Rectal smooth muscle tissue (tissue), 1 donor: ENCODE measurements at regions not wholly inside any gene's neighbourhood (a gene's known extent, or its start where the extent isn't known, plus 50 kb on each side); places are given as distances from the start of the nearest gene placed in this dataset.

Experiments
- H3K27ac ChIP-seq: one replicate; pipeline ENCODE4 v1.7.0; 2013; ENCODE audit warnings: low read depth, low read length, inconsistent platforms
- H3K27me3 ChIP-seq: one replicate; pipeline ENCODE4 v1.7.0; 2013; ENCODE audit warnings: low read length; ENCODE audit not compliant: control insufficient read depth, insufficient read depth
- H3K36me3 ChIP-seq: one replicate; pipeline ENCODE4 v1.7.0; 2013; ENCODE audit warnings: low read length; ENCODE audit not compliant: control insufficient read depth, insufficient read depth
- H3K4me1 ChIP-seq: one replicate; pipeline ENCODE4 v1.7.0; 2013; ENCODE audit warnings: low read length; ENCODE audit not compliant: control insufficient read depth, insufficient read depth
- H3K4me3 ChIP-seq: one replicate; pipeline ENCODE4 v1.7.0; 2013; ENCODE audit warnings: low read length
- H3K9ac ChIP-seq: one replicate; pipeline ENCODE4 v1.7.0; 2013; ENCODE audit warnings: low read length

DNA sequence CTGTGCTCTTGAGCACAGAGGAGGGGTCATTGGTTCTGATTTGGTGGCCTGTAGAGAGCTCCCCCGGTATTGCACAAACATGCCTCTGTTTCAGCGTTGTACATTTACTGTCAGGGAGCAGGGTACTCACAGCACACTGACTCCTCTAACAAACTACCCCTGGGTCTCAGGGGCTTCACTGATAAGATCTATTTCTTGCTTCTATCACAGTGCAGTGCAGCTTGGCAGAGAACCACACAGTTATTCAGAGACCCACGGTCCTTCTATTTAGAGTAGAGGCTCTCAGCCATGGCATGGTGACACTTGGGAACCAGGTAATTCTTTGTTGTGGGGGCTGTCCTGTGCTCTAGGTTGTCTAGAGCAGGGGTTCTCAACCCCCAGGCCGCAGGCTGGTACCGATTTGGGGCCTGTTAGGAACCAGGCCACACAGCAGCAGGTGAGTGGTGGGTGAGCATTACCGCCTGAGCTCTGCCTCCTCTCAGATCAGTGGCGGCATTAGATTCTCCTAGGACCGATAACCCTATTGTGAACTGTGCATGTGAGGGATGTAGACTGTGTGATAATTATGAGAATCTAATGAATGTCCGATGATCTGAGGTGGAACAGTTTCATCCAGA, 133.4 kb upstream of the MYCN start:
- no peaks in the 10 kb centered on the region for H3K27me3 ChIP-seq
- no peak overlapping the region for H3K9ac ChIP-seq
- no peaks in the 10 kb centered on the region for H3K4me1 ChIP-seq
- H3K36me3 ChIP-seq = no peaks in the 10 kb centered on the region
- H3K27ac ChIP-seq = no peak overlapping the region
- H3K4me3 ChIP-seq = no peak overlapping the region

GRCh38 chr2:15807418-15808203, 132.7 kb upstream of the MYCN start:
- Histone ChIP-seq H3K4me1 (no peaks in the 10 kb centered on the region), H3K36me3 (no peaks in the 10 kb centered on the region), H3K4me3 (no peak overlapping the region), H3K27me3 (no peaks in the 10 kb centered on the region), H3K9ac (no peak overlapping the region), H3K27ac (no peak overlapping the region)

- no peaks in the 10 kb centered on the region for H3K4me1 ChIP-seq
- no peaks in the 10 kb centered on the region for H3K36me3 ChIP-seq
- H3K27ac ChIP-seq = no peak overlapping the region
- H3K4me3 ChIP-seq = no peak overlapping the region
- no peaks in the 10 kb centered on the region for H3K27me3 ChIP-seq
- H3K9ac ChIP-seq = no peak overlapping the region
These were observed 132.0 kb upstream of the MYCN start for GRCh38 chr2:15808204-15808910.

DNA sequence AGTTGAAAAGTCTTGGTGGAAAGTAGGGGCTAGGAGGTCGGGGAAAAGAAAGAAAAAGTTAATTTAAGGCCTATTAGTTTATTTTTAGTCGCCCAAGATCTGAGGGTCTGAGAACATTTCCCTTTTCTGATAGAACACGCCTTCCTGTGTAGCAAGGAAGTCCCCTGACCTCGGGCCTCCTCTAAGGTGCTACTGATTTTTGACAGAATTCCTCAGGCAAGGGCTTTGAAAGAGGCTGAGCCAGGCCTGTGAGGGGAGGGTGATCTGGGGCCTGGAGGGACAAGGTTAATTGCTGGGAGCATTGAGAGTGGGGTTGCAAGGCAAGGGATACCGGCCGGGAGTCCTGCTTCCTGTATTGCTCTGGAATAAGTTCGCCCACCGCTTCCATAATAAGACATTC, 131.4 kb upstream of the MYCN start:
- Histone ChIP-seq H3K9ac (no peak overlapping the region), H3K4me3 (no peak overlapping the region), H3K36me3 (no peaks in the 10 kb centered on the region), H3K27ac (no peak overlapping the region), H3K4me1 (no peaks in the 10 kb centered on the region), H3K27me3 (no peaks in the 10 kb centered on the region)

GRCh38 chr2:15809404-15809803, 130.9 kb upstream of the MYCN start:
- Histone ChIP-seq H3K9ac (no peak overlapping the region), H3K4me1 (no peaks in the 10 kb centered on the region), H3K27me3 (no peaks in the 10 kb centered on the region), H3K36me3 (no peaks in the 10 kb centered on the region), H3K4me3 (no peak overlapping the region), H3K27ac (no peak overlapping the region)

DNA sequence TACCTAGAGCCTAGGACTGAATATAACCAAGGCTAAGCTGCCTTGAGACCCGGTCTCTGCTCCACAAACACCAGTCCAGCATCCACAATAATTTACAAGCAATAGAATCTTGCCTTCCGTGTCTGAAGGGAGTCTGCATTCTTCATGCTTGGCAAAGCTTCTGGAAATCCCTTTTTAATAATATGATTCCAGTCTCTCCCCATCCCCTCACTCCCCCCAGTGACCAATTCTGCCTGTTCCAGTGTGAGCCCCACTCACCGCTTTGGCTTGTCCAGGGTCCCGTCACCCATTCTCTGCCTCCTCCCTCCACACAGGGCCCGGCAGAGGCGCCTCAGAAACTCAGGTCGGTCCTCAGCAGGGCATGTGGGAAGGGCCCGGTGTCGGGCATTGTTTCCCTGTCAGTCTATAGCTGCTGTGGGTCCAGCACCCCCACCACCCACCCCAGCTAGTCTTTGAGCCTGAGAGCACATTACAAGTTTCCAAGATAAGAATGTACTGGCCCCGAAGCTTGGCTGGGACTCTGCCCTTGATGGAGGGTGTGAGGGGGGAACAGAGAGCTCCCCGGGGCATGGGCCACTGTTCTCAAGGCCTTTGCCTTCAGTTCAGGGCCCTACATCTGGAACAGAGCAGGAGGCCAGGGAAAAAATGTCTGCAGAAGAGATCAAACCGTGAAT, 129.7 kb upstream of the MYCN start:
- no peaks in the 10 kb centered on the region for H3K4me1 ChIP-seq
- no peak overlapping the region for H3K4me3 ChIP-seq
- H3K27me3 ChIP-seq = no peaks in the 10 kb centered on the region
- H3K9ac ChIP-seq = no peak overlapping the region
- H3K36me3 ChIP-seq = no peaks in the 10 kb centered on the region
- no peak overlapping the region for H3K27ac ChIP-seq

DNA sequence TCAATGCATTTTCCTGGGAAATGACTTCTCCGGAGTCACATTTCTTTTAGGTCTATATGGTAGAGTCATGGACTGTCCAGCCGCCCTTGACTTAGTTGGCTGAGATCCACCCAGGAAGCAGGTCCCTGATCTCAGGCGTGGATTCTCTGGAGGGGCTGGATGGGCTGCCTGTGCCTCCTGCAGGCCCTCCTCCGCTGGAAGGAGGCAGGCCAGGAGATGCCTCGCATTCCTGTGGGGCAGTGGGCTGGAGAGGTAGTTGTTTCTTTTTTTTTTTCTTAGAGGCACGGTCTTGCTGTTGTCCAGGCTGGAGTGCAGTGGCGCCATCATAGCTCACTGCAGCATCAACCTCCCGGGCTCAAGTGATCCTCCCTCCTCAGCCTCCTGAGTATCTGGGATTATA, 129.0 kb upstream of the MYCN start:
- Histone ChIP-seq H3K27me3 (no peaks in the 10 kb centered on the region), H3K4me3 (no peak overlapping the region), H3K27ac (no peak overlapping the region), H3K36me3 (no peaks in the 10 kb centered on the region), H3K9ac (no peak overlapping the region), H3K4me1 (no peaks in the 10 kb centered on the region)

DNA sequence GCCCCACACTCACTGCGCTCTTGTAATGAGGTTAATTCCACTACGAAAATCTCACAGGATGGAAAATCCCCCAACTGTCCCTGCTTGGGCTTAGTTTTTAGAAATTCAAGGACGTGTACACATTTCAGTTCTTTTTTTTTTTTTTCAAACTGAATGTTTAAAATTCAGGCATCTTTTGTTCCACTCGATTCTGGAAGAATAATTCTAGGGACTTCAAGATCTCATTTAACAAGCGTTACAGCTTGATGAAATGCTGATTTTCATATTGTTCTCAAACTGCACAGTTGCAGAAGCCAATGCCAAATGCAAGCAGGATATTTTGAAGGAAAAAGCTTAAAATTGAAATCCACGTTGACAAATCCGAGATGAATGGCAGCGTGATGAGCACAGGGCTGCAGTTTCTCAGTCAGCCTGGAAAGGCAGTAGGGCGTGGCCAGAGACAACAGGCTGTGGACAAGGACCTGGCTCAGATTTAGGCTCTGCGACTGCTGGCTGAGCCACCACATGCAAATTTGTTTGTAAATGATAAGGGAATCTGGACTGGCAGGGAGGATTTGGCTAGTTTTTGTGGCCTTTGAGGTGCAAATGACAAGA, 128.1 kb upstream of the MYCN start:
- Histone ChIP-seq H3K4me3 (no peak overlapping the region), H3K36me3 (no peaks in the 10 kb centered on the region), H3K9ac (no peak overlapping the region), H3K4me1 (no peaks in the 10 kb centered on the region), H3K27ac (no peak overlapping the region), H3K27me3 (no peaks in the 10 kb centered on the region)

GRCh38 chr2:15813481-15814266, 126.7 kb upstream of the MYCN start:
- no peak overlapping the region for H3K27ac ChIP-seq
- H3K4me1 ChIP-seq = no peaks in the 10 kb centered on the region
- no peak overlapping the region for H3K9ac ChIP-seq
- H3K27me3 ChIP-seq = no peaks in the 10 kb centered on the region
- no peak overlapping the region for H3K4me3 ChIP-seq
- no peaks in the 10 kb centered on the region for H3K36me3 ChIP-seq

DNA sequence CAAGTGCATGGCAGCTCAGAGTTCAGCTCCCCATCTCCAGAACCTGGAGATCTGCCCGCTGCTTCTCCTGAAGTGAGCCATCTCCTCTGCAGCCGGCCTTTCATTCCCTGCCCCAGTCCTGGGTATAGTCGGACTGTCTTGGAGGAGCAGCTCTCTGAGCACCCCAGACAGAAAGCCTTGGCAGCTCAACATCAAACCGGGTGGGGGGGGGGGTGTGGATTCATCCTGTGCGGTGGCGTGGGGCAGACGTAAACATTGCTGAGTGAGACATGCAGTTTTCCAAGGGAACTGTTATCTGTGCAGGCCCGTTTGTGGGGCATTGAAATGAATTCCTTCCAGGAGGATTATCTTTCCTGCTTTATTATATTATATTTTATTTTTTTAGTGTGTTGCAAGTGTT, 125.9 kb upstream of the MYCN start:
- no peak overlapping the region for H3K27ac ChIP-seq
- H3K27me3 ChIP-seq = no peaks in the 10 kb centered on the region
- H3K4me1 ChIP-seq = no peaks in the 10 kb centered on the region
- H3K9ac ChIP-seq = no peak overlapping the region
- H3K36me3 ChIP-seq = no peaks in the 10 kb centered on the region
- H3K4me3 ChIP-seq = no peak overlapping the region

GRCh38 chr2:15814946-15815345, 125.4 kb upstream of the MYCN start:
- Histone ChIP-seq H3K9ac (no peak overlapping the region), H3K27me3 (no peaks in the 10 kb centered on the region), H3K27ac (no peak overlapping the region), H3K36me3 (no peaks in the 10 kb centered on the region), H3K4me1 (no peaks in the 10 kb centered on the region), H3K4me3 (no peak overlapping the region)
